ENCODE measurements at regions not wholly inside any gene's neighbourhood (a gene's known extent, or its start where the extent isn't known, plus 50 kb on each side); places are given as distances from the start of the nearest gene placed in this dataset.

- Histone ChIP-seq H3K27me3 (ENCODE audit: insufficient read depth, low read length) (no peaks in the 10 kb centered on the region), H3K4me1 (ENCODE audit: control insufficient read depth, insufficient read depth, low read length, unreplicated experiment) (no peaks in the 10 kb centered on the region), H3K4me3 (ENCODE audit: low read depth, low read length) (no peak overlapping the region), H3K27ac (ENCODE audit: low read depth, low read length) (no peak overlapping the region), H3K79me2 (ENCODE audit: control insufficient read depth, insufficient read depth, low read length, unreplicated experiment) (no peaks in the 10 kb centered on the region), H2AFZ (ENCODE audit: low read length, unreplicated experiment) (no peak overlapping the region), H3K36me3 (ENCODE audit: insufficient read depth, low read length) (no peaks in the 10 kb centered on the region)
Observed at GRCh38 chr11:105220121-105220520, 80.6 kb upstream of the CARD18 start.

- no peak overlapping the region for H3K4me3 ChIP-seq (ENCODE audit: low read depth, low read length)
- H3K79me2 ChIP-seq (ENCODE audit: control insufficient read depth, insufficient read depth, low read length, unreplicated experiment), result no peaks in the 10 kb centered on the region
- no peaks in the 10 kb centered on the region for H3K27me3 ChIP-seq (ENCODE audit: insufficient read depth, low read length)
- no peak overlapping the region for H2AFZ ChIP-seq (ENCODE audit: low read length, unreplicated experiment)
- no peak overlapping the region for H3K27ac ChIP-seq (ENCODE audit: low read depth, low read length)
- H3K4me1 ChIP-seq (ENCODE audit: control insufficient read depth, insufficient read depth, low read length, unreplicated experiment), result no peaks in the 10 kb centered on the region
- H3K36me3 ChIP-seq (ENCODE audit: insufficient read depth, low read length), result no peaks in the 10 kb centered on the region
Observed at GRCh38 chr11:105219670-105220069, 80.1 kb upstream of the CARD18 start.

GRCh38 chr11:105219269-105219668, 79.7 kb upstream of the CARD18 start:
- H3K27ac ChIP-seq (ENCODE audit: low read depth, low read length), result no peak overlapping the region
- H3K4me1 ChIP-seq (ENCODE audit: control insufficient read depth, insufficient read depth, low read length, unreplicated experiment), result no peaks in the 10 kb centered on the region
- no peak overlapping the region for H3K4me3 ChIP-seq (ENCODE audit: low read depth, low read length)
- H2AFZ ChIP-seq (ENCODE audit: low read length, unreplicated experiment), result no peak overlapping the region
- no peaks in the 10 kb centered on the region for H3K36me3 ChIP-seq (ENCODE audit: insufficient read depth, low read length)
- no peaks in the 10 kb centered on the region for H3K79me2 ChIP-seq (ENCODE audit: control insufficient read depth, insufficient read depth, low read length, unreplicated experiment)
- no peaks in the 10 kb centered on the region for H3K27me3 ChIP-seq (ENCODE audit: insufficient read depth, low read length)

- H3K36me3 ChIP-seq (ENCODE audit: insufficient read depth, low read length), result no peaks in the 10 kb centered on the region
- peaks cover 8% of the 10 kb centered on the region for H3K4me1 ChIP-seq (ENCODE audit: control insufficient read depth, insufficient read depth, low read length, unreplicated experiment)
- H3K79me2 ChIP-seq (ENCODE audit: control insufficient read depth, insufficient read depth, low read length, unreplicated experiment), result no peaks in the 10 kb centered on the region
- H3K27me3 ChIP-seq (ENCODE audit: insufficient read depth, low read length), result no peaks in the 10 kb centered on the region
- no peak overlapping the region for H3K27ac ChIP-seq (ENCODE audit: low read depth, low read length)
- no peak overlapping the region for H3K4me3 ChIP-seq (ENCODE audit: low read depth, low read length)
- H2AFZ ChIP-seq (ENCODE audit: low read length, unreplicated experiment), result no peak overlapping the region
Observed at GRCh38 chr11:105215528-105215927, 76.0 kb upstream of the CARD18 start.

GRCh38 chr11:105211806-105212554, 72.4 kb upstream of the CARD18 start:
- H3K27ac ChIP-seq (ENCODE audit: low read depth, low read length), result peak overlapping the region; percentile 27
- no peak overlapping the region for H3K4me3 ChIP-seq (ENCODE audit: low read depth, low read length)
- H3K36me3 ChIP-seq (ENCODE audit: insufficient read depth, low read length), result no peaks in the 10 kb centered on the region
- H3K4me1 ChIP-seq (ENCODE audit: control insufficient read depth, insufficient read depth, low read length, unreplicated experiment), result peaks cover 8% of the 10 kb centered on the region
- H3K27me3 ChIP-seq (ENCODE audit: insufficient read depth, low read length), result no peaks in the 10 kb centered on the region
- H3K79me2 ChIP-seq (ENCODE audit: control insufficient read depth, insufficient read depth, low read length, unreplicated experiment), result no peaks in the 10 kb centered on the region
- H2AFZ ChIP-seq (ENCODE audit: low read length, unreplicated experiment), result peak overlapping the region; percentile 39

GRCh38 chr11:105208019-105208418, 68.5 kb upstream of the CARD18 start:
- H2AFZ ChIP-seq (ENCODE audit: low read length, unreplicated experiment), result no peak overlapping the region
- H3K4me1 ChIP-seq (ENCODE audit: control insufficient read depth, insufficient read depth, low read length, unreplicated experiment), result peaks cover 8% of the 10 kb centered on the region
- H3K36me3 ChIP-seq (ENCODE audit: insufficient read depth, low read length), result no peaks in the 10 kb centered on the region
- no peaks in the 10 kb centered on the region for H3K27me3 ChIP-seq (ENCODE audit: insufficient read depth, low read length)
- H3K4me3 ChIP-seq (ENCODE audit: low read depth, low read length), result no peak overlapping the region
- no peaks in the 10 kb centered on the region for H3K79me2 ChIP-seq (ENCODE audit: control insufficient read depth, insufficient read depth, low read length, unreplicated experiment)
- H3K27ac ChIP-seq (ENCODE audit: low read depth, low read length), result no peak overlapping the region

- no peaks in the 10 kb centered on the region for H3K36me3 ChIP-seq (ENCODE audit: insufficient read depth, low read length)
- no peak overlapping the region for H3K27ac ChIP-seq (ENCODE audit: low read depth, low read length)
- H2AFZ ChIP-seq (ENCODE audit: low read length, unreplicated experiment), result no peak overlapping the region
- no peaks in the 10 kb centered on the region for H3K27me3 ChIP-seq (ENCODE audit: insufficient read depth, low read length)
- no peaks in the 10 kb centered on the region for H3K4me1 ChIP-seq (ENCODE audit: control insufficient read depth, insufficient read depth, low read length, unreplicated experiment)
- no peak overlapping the region for H3K4me3 ChIP-seq (ENCODE audit: low read depth, low read length)
- no peaks in the 10 kb centered on the region for H3K79me2 ChIP-seq (ENCODE audit: control insufficient read depth, insufficient read depth, low read length, unreplicated experiment)
Observed at GRCh38 chr11:105206633-105207032, 67.1 kb upstream of the CARD18 start.

- no peaks in the 10 kb centered on the region for H3K27me3 ChIP-seq (ENCODE audit: insufficient read depth, low read length)
- H3K27ac ChIP-seq (ENCODE audit: low read depth, low read length), result no peak overlapping the region
- no peak overlapping the region for H3K4me3 ChIP-seq (ENCODE audit: low read depth, low read length)
- H3K4me1 ChIP-seq (ENCODE audit: control insufficient read depth, insufficient read depth, low read length, unreplicated experiment), result no peaks in the 10 kb centered on the region
- H3K79me2 ChIP-seq (ENCODE audit: control insufficient read depth, insufficient read depth, low read length, unreplicated experiment), result no peaks in the 10 kb centered on the region
- H3K36me3 ChIP-seq (ENCODE audit: insufficient read depth, low read length), result no peaks in the 10 kb centered on the region
- no peak overlapping the region for H2AFZ ChIP-seq (ENCODE audit: low read length, unreplicated experiment)
Observed at GRCh38 chr11:105204636-105205035, 65.1 kb upstream of the CARD18 start.

GRCh38 chr11:105203569-105204240, 64.1 kb upstream of the CARD18 start:
- Histone ChIP-seq H3K79me2 (ENCODE audit: control insufficient read depth, insufficient read depth, low read length, unreplicated experiment) (no peaks in the 10 kb centered on the region), H3K36me3 (ENCODE audit: insufficient read depth, low read length) (no peaks in the 10 kb centered on the region), H2AFZ (ENCODE audit: low read length, unreplicated experiment) (no peak overlapping the region), H3K4me3 (ENCODE audit: low read depth, low read length) (no peak overlapping the region), H3K27ac (ENCODE audit: low read depth, low read length) (no peak overlapping the region), H3K27me3 (ENCODE audit: insufficient read depth, low read length) (no peaks in the 10 kb centered on the region), H3K4me1 (ENCODE audit: control insufficient read depth, insufficient read depth, low read length, unreplicated experiment) (no peaks in the 10 kb centered on the region)

GRCh38 chr11:105202844-105203548, 63.4 kb upstream of the CARD18 start:
- H3K4me1 ChIP-seq (ENCODE audit: control insufficient read depth, insufficient read depth, low read length, unreplicated experiment), result no peaks in the 10 kb centered on the region
- no peaks in the 10 kb centered on the region for H3K36me3 ChIP-seq (ENCODE audit: insufficient read depth, low read length)
- no peak overlapping the region for H3K27ac ChIP-seq (ENCODE audit: low read depth, low read length)
- H3K4me3 ChIP-seq (ENCODE audit: low read depth, low read length), result no peak overlapping the region
- no peak overlapping the region for H2AFZ ChIP-seq (ENCODE audit: low read length, unreplicated experiment)
- H3K27me3 ChIP-seq (ENCODE audit: insufficient read depth, low read length), result no peaks in the 10 kb centered on the region
- H3K79me2 ChIP-seq (ENCODE audit: control insufficient read depth, insufficient read depth, low read length, unreplicated experiment), result no peaks in the 10 kb centered on the region

Measured in ACC112 (cell line).